WTC11 (cell line): ENCODE measurements at regions not wholly inside any gene's neighbourhood (a gene's known extent, or its start where the extent isn't known, plus 50 kb on each side); places are given as distances from the start of the nearest gene placed in this dataset.

ENCODE experiments used
- AFF4 ChIP-seq: sonication (generic); formaldehyde crosslinking; IDR thresholded peaks from 2 replicates; pipeline ENCODE4 v1.8.1; 2023; ENCODE audit warnings: mild to moderate bottlenecking, missing genetic modification reagents, borderline replicate concordance
- ATF3 ChIP-seq: sonication (generic); formaldehyde crosslinking; conservative IDR thresholded peaks from 2 replicates; pipeline ENCODE4 v1.8.1; 2022; ENCODE audit warnings: mild to moderate bottlenecking, missing genetic modification reagents
- CREB1 ChIP-seq: sonication (generic); formaldehyde crosslinking; IDR thresholded peaks from 2 replicates; pipeline ENCODE4 v1.8.0; 2023; ENCODE audit warnings: mild to moderate bottlenecking, missing genetic modification reagents
- CTCF ChIP-seq: fragments of 200-600 bp; IDR thresholded peaks from 2 replicates; pipeline ENCODE4 v1.8.0; 2022; ENCODE audit warnings: antibody characterized with exemption
- E2F1 ChIP-seq: sonication (generic); formaldehyde crosslinking; IDR thresholded peaks from 2 replicates; pipeline ENCODE4 v1.8.0; 2022; ENCODE audit warnings: mild to moderate bottlenecking, missing genetic modification reagents
- HMGXB4 ChIP-seq: sonication (generic); formaldehyde crosslinking; IDR thresholded peaks from 2 replicates; pipeline ENCODE4 v1.8.1; 2023; ENCODE audit warnings: mild to moderate bottlenecking, moderate library complexity, missing genetic modification reagents
- MAX ChIP-seq: sonication (generic); formaldehyde crosslinking; IDR thresholded peaks from 2 replicates; pipeline ENCODE4 v1.8.0; 2022; ENCODE audit warnings: mild to moderate bottlenecking, missing genetic modification reagents
- NFATC4 ChIP-seq: fragments of 250-450 bp; sonication (Bioruptor Pico); IDR thresholded peaks from 2 replicates; pipeline ENCODE4 v1.9.0; 2021; ENCODE audit warnings: mild to moderate bottlenecking
- NR3C1 ChIP-seq: sonication (generic); formaldehyde crosslinking; conservative IDR thresholded peaks from 2 replicates; pipeline ENCODE4 v1.8.1; 2023; ENCODE audit warnings: low read depth, mild to moderate bottlenecking, missing genetic modification reagents
- RELA ChIP-seq: sonication (generic); formaldehyde crosslinking; IDR thresholded peaks from 2 replicates; pipeline ENCODE4 v1.8.1; 2022; ENCODE audit warnings: missing genetic modification reagents, mild to moderate bottlenecking, borderline replicate concordance

GRCh38 chr12:115583591-115583990 lies 693.9 kb downstream of the MED13L start:
- TF ChIP-seq MAX (CRISPR knock-in tag) = no peak
- no peak for TF ChIP-seq NR3C1 (CRISPR knock-in tag)
- TF ChIP-seq CTCF = no peak
- TF ChIP-seq CREB1 (CRISPR knock-in tag) = no peak
- no peak for TF ChIP-seq AFF4 (CRISPR knock-in tag)
- no peak for TF ChIP-seq RELA
- TF ChIP-seq HMGXB4 = no peak
- no peak for TF ChIP-seq ATF3 (CRISPR knock-in tag)
- TF ChIP-seq NFATC4 (CRISPR knock-in tag) = no peak
- TF ChIP-seq E2F1 = no peak
